Endometrium (tissue), 2 donors: ENCODE measurements at regions not wholly inside any gene's neighbourhood (a gene's known extent, or its start where the extent isn't known, plus 50 kb on each side); places are given as distances from the start of the nearest gene placed in this dataset.
"Not testable (repeated sequence)": the region's sequence is repeated elsewhere in the genome, so short reads cannot be mapped to it uniquely, and the experiment has no call there.

Experiments
- FAIRE-seq: peaks from 2 replicates; lab custom pipeline; 2012; peaks lifted over from hg19 to GRCh38; lab: Jason Lieb, UNC
- donor health status: control.
- donor health status: control.

DNA sequence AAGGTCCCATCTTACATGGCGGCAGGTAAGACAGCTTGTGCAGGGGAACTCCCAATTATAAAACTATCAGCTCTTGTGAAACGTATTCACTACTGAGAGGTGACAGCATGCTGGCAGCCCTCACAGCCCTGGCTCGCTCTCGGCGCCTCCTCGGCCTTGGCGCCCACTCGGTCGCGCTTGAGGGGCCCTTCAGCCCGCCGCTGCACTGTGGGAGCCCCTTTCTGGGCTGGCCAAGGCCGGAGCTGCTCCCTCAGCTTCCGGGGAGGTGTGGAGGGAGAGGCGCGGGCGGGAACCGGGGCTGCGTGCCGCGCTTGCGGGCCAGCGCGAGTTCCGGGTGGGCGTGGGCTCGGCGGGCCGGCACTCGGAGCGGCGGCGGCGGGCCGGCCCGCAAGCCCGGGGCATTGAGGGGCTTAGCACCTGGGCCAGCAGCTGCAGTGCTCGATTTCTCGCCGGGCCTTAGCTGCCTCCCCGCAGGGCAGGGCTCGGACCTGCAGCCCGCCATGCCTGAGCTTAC is 262.6 kb upstream of the CDH19 start:
- not testable (repeated sequence) for FAIRE-seq

- no peak for FAIRE-seq
Measured at GRCh38 chr18:66838340-66838987, 234.6 kb upstream of the CDH19 start.

DNA sequence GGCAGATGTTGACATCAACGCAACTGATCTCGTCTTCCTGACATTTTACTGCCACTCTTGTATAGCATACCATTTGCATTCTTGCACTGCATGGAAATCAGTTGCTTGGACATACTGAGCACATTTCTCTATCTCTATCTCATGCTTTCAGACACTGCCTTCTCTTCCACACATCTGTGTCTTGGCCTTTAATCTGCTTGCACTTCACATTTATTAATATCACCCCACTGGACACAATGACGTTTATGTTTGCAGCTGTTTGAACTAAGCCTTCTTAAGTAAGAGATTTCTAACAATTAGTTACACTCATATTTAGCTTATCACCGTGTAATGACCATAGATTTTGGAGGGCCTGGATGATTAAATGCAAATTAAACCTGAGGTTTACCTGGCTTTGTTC is 229.8 kb upstream of the CDH19 start:
- no peak for FAIRE-seq

DNA sequence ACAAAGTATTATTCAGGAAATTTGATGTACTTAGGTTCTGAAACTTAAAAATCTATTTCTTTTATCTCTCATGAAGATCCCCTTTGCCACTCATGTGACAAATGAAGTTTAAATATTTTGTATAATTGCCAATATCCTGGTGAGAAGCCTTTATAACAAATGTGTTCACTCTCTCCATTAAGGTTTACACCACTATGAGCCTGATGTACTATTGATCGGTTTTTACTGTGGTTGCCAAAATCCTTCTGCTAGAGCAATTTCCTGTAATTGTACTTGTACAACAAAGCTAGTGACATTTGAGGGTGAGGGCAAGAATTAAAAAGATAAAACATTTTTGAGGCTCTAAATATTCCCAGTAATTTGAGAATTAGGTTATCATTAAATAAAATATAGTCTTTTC is 222.3 kb upstream of the CDH19 start:
- no peak for FAIRE-seq

GRCh38 chr18:66825347-66825746 is 221.5 kb upstream of the CDH19 start:
- FAIRE-seq, result no peak

DNA sequence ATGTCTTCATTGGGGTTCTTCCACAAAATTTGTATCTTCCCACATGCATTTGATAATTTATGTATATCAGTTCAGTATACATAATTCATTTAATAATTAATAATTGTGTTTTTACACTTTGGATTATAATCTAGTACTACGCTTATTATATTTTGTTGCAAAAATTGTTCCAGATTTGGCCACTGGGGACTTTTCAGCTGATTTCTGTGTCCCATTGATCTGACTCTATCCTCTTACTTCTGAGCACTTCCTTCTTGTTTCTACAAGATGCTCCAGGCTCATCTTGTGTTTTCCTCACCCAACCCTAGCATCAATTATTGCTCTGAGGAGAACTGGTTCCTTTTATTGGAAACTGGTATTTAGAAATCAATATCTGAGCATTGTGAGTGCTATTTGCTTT is 215.3 kb upstream of the CDH19 start:
- FAIRE-seq, result no peak

GRCh38 chr18:66813138-66813537 is 209.2 kb upstream of the CDH19 start:
- no peak for FAIRE-seq

GRCh38 chr18:66795051-66795450 is 191.2 kb upstream of the CDH19 start:
- FAIRE-seq, result no peak

DNA sequence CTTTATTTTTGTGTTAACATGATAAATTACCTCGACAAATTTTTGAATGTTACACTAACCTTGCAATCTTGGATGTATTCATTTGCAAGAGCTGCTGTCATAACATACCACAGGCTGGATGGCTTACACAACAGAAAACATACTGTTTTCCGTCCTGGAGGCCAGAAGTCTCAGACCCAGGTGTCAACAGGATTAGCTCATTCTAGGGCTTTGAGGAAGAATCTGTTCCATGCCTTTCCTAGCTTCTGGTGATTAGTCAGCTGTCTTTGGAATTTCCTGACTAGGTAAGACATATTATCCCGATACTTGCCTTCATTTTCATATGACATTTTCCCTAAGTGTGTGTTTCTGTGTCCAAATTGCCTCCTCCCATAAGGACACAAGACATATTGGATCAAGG is 188.6 kb upstream of the CDH19 start:
- FAIRE-seq, result no peak

GRCh38 chr18:66780609-66781008 is 176.7 kb upstream of the CDH19 start:
- FAIRE-seq, result no peak

GRCh38 chr18:66778048-66778447 is 174.2 kb upstream of the CDH19 start:
- FAIRE-seq, result no peak

DNA sequence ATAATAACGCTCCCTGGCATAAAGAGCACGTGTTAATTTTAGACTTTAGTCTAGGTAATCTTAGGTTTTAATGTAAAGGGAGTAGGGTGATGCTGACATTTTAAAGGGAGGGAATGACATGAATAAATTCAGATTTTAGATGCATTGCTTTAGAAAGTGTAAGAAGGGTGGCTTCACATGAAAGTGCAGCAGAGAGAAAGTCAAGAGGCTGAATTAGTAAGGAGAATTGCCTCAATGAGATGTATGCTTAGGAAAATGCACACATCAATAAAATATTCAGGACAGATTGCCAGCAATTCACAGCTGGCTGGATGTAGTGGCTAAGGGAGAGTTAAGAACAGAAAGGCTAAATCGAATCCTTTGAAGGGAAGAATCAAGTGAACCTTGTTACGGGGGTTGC is 165.5 kb upstream of the CDH19 start:
- no peak for FAIRE-seq

DNA sequence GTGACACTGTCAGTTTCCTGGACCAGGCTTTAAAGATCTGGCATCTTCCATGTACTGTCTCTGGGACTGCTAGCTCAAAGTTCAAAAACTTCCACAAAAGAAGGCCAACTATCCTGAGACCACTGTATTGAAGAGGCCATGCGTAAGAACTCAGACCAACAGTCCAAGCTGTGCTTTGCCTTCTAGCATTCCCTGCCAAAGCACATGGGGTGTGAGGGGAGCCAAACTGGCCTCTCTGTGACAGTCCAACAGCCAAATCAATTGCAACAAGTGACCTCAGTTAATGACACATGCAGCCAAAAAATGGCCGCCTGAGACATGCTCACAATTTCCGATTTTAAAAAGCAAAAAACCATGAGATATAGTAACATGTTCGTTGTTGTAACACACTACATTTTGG is 160.3 kb upstream of the CDH19 start:
- no peak for FAIRE-seq

DNA sequence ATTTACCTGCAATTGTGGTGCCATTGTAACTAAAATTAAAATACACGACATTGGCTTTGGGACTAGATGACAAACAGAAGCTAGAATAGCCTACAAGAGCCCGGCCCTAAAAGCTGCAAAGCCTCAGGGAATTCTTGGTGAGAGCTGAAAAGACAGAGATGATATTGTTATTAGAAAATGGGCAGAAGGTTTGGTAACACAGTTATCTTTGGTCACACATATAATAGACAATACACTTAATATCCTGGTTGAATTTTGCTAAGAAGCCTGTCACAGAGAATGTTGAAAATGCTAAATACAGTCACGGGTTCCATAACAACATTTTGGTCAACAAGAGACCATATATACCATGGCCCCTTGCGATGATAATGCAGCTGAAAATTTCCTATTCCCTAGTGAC is 157.3 kb upstream of the CDH19 start:
- FAIRE-seq, result no peak

DNA sequence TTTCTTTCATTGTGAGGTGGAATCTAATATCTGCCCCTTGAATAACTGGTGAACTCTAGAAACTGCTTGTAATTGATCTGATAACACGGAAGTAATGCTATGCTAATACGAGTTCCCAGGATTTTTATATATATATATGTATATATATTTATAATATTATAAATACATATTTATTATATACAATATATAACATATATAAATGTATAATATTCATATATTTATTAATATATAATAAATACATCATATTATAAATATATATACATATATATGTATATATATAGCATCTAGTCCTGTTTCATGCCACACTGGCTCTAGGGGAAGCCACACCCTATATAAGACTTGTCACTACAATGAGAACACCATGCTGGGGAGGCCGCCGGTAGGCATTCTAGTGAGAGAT is 156.7 kb upstream of the CDH19 start:
- no peak for FAIRE-seq

DNA sequence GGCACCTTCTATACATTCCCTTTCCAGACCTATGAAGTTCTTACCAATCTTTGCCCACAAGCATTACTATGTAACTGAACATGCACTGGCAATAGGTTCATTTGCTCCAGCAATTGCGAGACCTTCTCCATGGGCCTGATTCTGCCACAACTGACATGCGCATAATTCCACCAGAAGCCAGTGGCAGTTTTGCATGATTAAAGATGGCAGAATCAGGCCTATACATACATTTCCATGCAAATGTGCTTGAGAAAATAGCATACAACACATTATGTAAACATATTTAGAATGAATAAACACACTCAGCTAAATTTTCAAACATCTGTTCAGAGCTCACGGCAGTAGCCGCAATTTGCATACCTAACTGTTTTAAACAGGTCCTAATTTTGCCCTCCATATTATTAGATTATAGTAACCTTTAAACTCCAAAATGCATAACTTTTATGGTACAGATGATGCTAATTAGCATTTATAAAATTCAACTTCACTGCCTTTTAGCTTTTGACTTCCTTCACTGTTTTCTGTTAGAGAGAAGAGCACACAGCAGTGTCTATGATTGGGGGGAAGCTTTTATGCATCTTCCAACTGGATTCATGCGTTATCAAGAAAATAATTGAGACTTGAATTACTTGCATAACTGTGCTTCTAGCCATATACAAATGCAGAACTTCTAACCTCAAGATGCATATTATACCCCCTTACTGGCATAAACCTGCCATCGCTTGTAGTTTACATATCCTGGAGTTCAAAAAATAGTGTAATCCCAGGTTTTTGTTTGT is 155.3 kb upstream of the CDH19 start:
- no peak for FAIRE-seq

- FAIRE-seq, result no peak
Measured at GRCh38 chr18:66757946-66758345, 154.1 kb upstream of the CDH19 start.

DNA sequence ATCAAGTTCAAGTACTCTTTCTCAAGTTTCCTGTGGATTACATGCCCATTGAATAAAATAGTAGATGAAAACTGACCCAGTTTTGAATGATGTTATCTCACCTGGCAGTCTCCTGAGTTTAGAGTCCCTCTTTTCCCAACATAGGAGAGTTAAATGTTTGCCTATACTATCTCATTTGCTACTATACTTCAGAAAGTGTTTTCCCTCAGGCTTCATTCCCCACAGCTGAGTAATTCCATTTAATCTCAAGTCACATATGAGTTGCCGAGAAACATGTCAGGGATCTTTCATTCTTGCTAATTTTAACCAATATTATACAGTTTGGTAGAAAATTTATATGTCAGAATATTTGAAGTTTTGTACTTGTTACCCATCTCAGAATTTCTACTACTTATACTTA is 150.4 kb upstream of the CDH19 start:
- no peak for FAIRE-seq

DNA sequence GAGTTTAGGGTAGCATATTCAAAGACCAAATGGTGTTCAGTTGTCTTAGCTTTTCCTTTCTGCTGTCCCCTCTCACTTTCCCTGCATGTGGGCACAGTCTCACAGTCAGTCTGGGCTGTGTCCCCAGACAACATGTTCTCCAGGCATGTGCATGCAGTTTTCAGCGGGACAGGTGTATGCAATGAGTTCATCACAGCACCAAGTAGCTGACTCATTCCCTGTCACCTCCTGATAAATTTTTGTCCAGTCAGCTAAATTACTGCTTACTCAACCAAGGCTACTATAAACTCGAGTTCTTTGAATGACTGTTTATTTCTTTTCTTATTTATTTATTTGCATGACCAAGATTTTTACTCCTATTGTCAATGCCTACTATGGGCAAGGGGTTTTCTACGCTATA is 148.8 kb upstream of the CDH19 start:
- FAIRE-seq, result no peak

DNA sequence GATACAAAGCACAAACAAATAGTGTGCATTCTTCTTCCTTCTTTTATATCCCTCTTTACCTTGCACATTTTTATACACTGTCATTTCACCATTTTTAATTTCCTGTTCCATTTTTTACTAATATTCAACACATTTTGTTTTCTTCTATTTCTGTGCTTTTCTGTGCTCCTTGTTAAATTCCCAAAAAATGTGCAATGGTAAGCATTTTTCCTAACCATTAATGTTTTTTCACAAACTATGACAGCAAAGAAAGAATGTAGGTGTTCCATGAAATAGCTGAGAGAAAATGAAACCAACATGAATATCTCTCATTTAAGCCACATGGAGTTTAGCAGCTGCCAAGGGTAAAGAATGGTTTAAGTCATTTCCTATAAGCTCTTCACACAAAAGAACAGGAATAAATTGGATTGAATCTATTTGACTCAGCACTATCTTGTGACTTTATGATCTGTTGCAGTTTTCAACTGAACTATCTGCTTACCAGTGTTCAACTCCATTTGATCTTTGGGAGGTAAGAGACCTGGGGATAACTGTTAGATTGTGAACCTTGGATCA is 145.7 kb upstream of the CDH19 start:
- no peak for FAIRE-seq

DNA sequence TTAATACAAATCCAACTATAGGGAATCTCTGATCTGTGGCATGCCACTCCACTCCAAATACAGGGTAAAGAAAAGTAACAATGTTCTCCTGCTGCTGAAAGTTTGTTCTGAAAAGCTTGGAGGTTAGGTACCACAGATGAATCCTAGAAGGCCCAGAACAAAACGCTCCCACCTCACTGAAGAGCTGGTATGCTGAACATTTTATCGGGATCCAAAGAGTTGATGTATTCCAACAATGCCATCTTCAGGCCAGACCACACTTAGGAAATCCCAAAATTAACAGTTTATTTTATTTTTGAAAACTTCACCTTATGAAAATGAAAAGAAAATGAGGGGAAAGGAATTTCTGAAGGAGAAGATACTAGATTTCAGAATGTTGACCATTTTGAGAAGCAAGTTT is 145.1 kb upstream of the CDH19 start:
- FAIRE-seq, result no peak

- FAIRE-seq, result no peak
Measured at GRCh38 chr18:66742832-66743231, 138.9 kb upstream of the CDH19 start.

GRCh38 chr18:66735933-66736332 is 132.0 kb upstream of the CDH19 start:
- FAIRE-seq, result no peak

- no peak for FAIRE-seq
Measured at GRCh38 chr18:66734451-66734850, 130.6 kb upstream of the CDH19 start.
